ENCODE measurements at regions not wholly inside any gene's neighbourhood (a gene's known extent, or its start where the extent isn't known, plus 50 kb on each side); places are given as distances from the start of the nearest gene placed in this dataset.
"Not testable (repeated sequence)": the region's sequence is repeated elsewhere in the genome, so short reads cannot be mapped to it uniquely, and the experiment has no call there.

DNA sequence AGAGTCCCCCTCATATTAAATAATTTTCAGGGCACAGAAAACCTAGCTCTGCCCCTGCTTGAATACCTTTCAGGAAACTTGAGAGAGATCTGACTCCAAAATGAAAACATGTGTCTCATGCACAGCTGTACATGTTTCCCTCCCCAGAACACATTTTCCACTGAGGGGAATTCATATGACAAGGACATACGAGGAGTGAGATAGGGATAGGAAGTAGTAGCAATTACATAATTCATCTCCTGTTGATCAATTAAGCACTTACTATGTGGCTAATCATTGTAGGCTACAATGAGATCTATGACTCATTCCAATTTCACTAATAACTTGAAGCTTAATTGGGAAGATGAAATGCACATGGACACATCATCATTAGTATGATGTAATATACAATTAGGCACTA is 302.1 kb downstream of the PCDH11X start:
- DNase-seq (ENCODE audit: low read depth in 1 of 2, low spot score in 1 of 2); in situ Hi-C loops (cut with HindIII; ENCODE audit: low pct_unique_long_range_greater_than_20kb, low sequenced_read_pairs): not testable (repeated sequence)

- in situ Hi-C loops (cut with HindIII; ENCODE audit: low pct_unique_long_range_greater_than_20kb, low sequenced_read_pairs); DNase-seq (ENCODE audit: low read depth in 1 of 2, low spot score in 1 of 2): not testable (repeated sequence)
Observed at GRCh38 chrX:92090756-92091155, 311.6 kb downstream of the PCDH11X start.

DNA sequence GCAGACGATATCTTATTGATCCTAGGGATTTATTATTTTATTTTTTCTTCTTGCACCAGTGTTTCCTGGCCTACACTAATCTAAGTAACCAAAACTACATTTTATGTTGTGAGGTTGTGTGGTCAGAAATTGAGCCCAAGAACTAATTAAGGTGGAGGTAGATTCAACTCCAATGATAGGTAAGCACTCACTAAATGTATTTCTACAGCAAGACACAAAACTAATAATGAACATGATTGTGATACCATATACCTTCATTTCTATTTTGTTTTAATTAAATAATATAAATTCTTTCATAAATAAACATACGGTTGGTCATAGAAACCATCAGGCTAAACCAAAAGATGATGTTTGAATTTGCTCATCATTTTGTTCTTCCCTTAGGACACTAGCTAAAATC is 319.0 kb downstream of the PCDH11X start:
- in situ Hi-C loops (cut with HindIII; ENCODE audit: low pct_unique_long_range_greater_than_20kb, low sequenced_read_pairs); DNase-seq (ENCODE audit: low read depth in 1 of 2, low spot score in 1 of 2): not testable (repeated sequence)

DNA sequence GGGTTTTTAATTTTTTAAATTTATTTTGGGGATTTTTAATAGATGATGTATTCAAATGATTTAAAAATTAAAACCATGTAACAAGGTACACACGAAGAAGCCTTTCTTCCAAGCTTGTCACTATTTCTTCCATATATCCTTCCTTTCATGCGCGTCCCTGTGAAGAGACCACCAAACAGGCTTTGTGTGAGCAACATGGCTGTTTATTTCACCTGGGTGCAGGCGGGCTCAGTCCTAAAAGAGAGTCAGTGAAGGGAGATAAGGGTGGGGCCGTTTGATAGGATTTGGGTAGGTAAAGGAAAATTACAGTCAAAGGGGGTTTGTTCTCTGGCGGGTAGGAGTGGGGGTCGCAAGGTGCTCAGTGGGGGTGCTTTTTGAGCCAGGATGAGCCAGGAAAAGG is 320.9 kb downstream of the PCDH11X start:
- DNase-seq (ENCODE audit: low read depth in 1 of 2, low spot score in 1 of 2); in situ Hi-C loops (cut with HindIII; ENCODE audit: low pct_unique_long_range_greater_than_20kb, low sequenced_read_pairs): not testable (repeated sequence)

DNA sequence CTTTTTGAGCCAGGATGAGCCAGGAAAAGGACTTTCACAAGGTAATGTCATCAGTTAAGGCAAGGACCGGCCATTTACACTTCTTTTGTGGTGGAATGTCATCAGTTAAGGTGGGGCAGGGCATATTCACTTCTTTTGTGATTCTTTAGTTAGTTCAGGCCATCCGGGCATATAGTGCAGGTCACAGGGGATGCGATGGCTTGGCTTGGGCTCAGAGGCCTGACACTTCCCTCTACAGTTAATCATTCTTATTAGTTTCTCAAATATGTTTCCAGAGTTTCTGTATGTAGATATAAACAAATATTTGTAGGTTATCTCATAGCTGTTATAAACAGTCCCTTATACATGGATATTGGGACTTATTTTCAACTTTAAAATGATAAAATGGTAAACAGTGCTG is 326.5 kb downstream of the PCDH11X start:
- in situ Hi-C loops (cut with HindIII; ENCODE audit: low pct_unique_long_range_greater_than_20kb, low sequenced_read_pairs): not testable (repeated sequence)

DNA sequence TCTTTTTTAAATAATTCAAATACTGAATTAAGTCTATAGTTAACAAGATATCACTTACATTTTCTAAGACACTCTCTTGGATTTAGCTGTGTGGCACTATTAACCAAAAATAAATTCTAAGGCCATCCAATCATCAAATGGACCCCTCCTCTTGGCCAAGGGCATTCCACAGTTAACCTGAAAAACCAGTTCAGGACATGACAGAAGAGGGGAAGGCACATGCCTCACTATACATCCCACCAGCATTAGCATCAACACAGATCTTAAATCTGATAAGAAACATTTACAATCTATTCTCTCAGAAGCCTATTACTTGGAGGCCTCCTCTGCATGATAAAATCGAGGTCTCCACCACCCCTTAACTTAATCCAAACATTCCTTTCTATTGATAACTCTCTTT is 327.5 kb downstream of the PCDH11X start:
- DNase-seq (ENCODE audit: low read depth in 1 of 2, low spot score in 1 of 2); in situ Hi-C loops (cut with HindIII; ENCODE audit: low pct_unique_long_range_greater_than_20kb, low sequenced_read_pairs): not testable (repeated sequence)

More for the DNA sequence above, 326.5 kb downstream of the PCDH11X start:
- not testable (repeated sequence) for DNase-seq (ENCODE audit: low read depth in 1 of 2, low spot score in 1 of 2)

GRCh38 chrX:92110410-92110911 is 331.3 kb downstream of the PCDH11X start:
- in situ Hi-C loops (cut with HindIII; ENCODE audit: low pct_unique_long_range_greater_than_20kb, low sequenced_read_pairs); DNase-seq (ENCODE audit: low read depth in 1 of 2, low spot score in 1 of 2): not testable (repeated sequence)

DNA sequence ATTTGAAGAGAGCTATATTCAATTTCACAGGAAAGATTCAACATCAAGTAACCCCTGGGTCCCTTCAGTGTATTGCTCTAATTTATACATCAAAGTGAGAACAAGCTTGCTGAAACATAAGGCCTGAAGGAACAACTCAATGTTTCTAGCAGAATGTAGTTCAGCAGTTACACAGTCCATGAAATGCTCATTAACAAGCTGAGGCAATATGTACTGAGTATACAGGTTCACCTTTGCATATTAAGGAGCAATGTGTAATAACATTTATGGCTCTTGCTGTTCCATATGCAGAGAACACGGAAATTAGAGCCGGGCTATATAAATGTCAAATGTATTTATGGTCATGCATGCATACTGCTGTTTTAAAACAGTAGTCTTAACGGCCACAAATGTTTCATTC is 338.5 kb downstream of the PCDH11X start:
- DNase-seq (ENCODE audit: low read depth in 1 of 2, low spot score in 1 of 2); in situ Hi-C loops (cut with HindIII; ENCODE audit: low pct_unique_long_range_greater_than_20kb, low sequenced_read_pairs): not testable (repeated sequence)

- in situ Hi-C loops (cut with HindIII; ENCODE audit: low pct_unique_long_range_greater_than_20kb, low sequenced_read_pairs); DNase-seq (ENCODE audit: low read depth in 1 of 2, low spot score in 1 of 2): not testable (repeated sequence)
Observed at GRCh38 chrX:92163035-92163434, 383.9 kb downstream of the PCDH11X start.

GRCh38 chrX:92209936-92210335 is 430.8 kb downstream of the PCDH11X start:
- in situ Hi-C loops (cut with HindIII; ENCODE audit: low pct_unique_long_range_greater_than_20kb, low sequenced_read_pairs): no loop called here
- DNase-seq (ENCODE audit: low read depth in 1 of 2, low spot score in 1 of 2): no peak

DNA sequence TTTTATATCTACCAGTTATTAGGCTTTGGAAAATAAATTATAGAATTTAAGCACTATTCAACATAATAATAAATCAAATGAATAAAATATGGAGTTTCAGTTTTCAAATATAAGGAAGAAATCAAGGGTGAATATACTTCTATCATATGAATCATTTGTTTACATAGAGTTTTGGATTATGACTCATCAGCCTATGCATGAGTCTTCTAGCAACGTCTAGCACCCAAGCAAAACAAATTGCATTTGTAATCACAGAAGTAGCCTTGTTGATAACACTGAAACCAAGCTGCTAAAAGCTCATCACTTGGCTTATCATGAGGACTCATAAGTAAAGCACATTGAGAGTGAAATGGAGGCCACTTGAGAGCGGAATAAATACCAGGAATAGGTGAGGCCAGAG is 434.6 kb downstream of the PCDH11X start:
- in situ Hi-C loops (cut with HindIII; ENCODE audit: low pct_unique_long_range_greater_than_20kb, low sequenced_read_pairs): no loop called here
- no peak for TF ChIP-seq JUND (IDR thresholded peaks at IDR 0.05; ENCODE audit: low read depth)
- DNase-seq (ENCODE audit: low read depth in 1 of 2, low spot score in 1 of 2): no peak

More at GRCh38 chrX:92209936-92210335, 430.8 kb downstream of the PCDH11X start:
- no peak for TF ChIP-seq JUND (IDR thresholded peaks at IDR 0.05; ENCODE audit: low read depth)

GRCh38 chrX:92215011-92215410 is 435.8 kb downstream of the PCDH11X start:
- in situ Hi-C loops (cut with HindIII; ENCODE audit: low pct_unique_long_range_greater_than_20kb, low sequenced_read_pairs); DNase-seq (ENCODE audit: low read depth in 1 of 2, low spot score in 1 of 2): not testable (repeated sequence)

DNA sequence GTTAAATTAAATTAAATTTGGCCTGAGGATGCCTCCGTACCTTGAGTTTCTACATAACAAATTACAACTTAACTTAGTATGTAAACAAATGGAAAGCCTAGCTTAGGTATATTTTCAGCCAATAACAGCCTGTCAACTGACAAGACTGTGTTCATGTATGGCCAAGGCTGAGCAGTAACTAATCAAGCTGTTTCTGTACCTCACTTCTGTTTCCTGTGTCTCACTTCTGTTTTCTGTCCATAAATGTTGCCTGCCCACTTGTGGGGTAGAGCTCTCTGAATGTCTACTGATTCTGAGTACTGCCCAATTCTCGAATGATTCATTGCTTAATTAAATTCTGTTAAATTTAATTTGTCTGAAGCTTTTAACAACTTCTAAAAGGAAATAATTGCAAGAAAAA is 445.2 kb downstream of the PCDH11X start:
- no peak for TF ChIP-seq JUND (IDR thresholded peaks at IDR 0.05; ENCODE audit: low read depth)
- no peak for DNase-seq (ENCODE audit: low read depth in 1 of 2, low spot score in 1 of 2)
- in situ Hi-C loops (cut with HindIII; ENCODE audit: low pct_unique_long_range_greater_than_20kb, low sequenced_read_pairs): no loop called here

- no peak for DNase-seq (ENCODE audit: low read depth in 1 of 2, low spot score in 1 of 2)
- no peak for TF ChIP-seq JUND (IDR thresholded peaks at IDR 0.05; ENCODE audit: low read depth)
Observed at GRCh38 chrX:92230628-92231027, 451.5 kb downstream of the PCDH11X start.

DNA sequence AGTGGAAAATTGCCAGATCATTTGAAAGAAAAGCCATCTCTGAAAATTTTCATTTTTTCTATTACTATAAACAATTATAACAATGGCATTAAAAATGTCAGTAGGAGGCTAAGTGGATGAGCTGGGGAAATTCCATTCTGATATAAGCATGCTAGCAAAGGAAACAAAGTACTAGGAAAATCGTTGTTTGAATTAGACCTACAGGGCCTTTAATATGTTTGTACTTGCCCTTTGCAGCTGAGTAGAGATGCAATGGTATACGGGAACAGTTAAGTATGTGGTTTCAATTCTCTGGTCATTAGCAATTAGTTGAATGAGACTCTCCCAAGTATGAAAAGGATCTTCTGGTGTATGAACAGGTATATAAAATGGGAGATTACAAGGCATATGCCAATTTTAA is 452.2 kb downstream of the PCDH11X start:
- TF ChIP-seq JUND (IDR thresholded peaks at IDR 0.05; ENCODE audit: low read depth): no peak
- in situ Hi-C loops (cut with HindIII; ENCODE audit: low pct_unique_long_range_greater_than_20kb, low sequenced_read_pairs): no loop called here
- no peak for DNase-seq (ENCODE audit: low read depth in 1 of 2, low spot score in 1 of 2)

More at GRCh38 chrX:92230628-92231027, 451.5 kb downstream of the PCDH11X start:
- in situ Hi-C loops (cut with HindIII; ENCODE audit: low pct_unique_long_range_greater_than_20kb, low sequenced_read_pairs): no loop called here

Data from T47D (cell line).